DMS114 treated with DMSO at 0.1 percent for 48 hours (cell line): ENCODE measurements at regions not wholly inside any gene's neighbourhood (a gene's known extent, or its start where the extent isn't known, plus 50 kb on each side); places are given as distances from the start of the nearest gene placed in this dataset.
"Not testable (repeated sequence)": the region's sequence is repeated elsewhere in the genome, so short reads cannot be mapped to it uniquely, and the experiment has no call there.

ENCODE experiments used
- DNase-seq: peaks from one replicate; lab custom pipeline; 2025; ENCODE audit not compliant: unreplicated experiment; lab: John Stamatoyannopoulos, UW

DNA sequence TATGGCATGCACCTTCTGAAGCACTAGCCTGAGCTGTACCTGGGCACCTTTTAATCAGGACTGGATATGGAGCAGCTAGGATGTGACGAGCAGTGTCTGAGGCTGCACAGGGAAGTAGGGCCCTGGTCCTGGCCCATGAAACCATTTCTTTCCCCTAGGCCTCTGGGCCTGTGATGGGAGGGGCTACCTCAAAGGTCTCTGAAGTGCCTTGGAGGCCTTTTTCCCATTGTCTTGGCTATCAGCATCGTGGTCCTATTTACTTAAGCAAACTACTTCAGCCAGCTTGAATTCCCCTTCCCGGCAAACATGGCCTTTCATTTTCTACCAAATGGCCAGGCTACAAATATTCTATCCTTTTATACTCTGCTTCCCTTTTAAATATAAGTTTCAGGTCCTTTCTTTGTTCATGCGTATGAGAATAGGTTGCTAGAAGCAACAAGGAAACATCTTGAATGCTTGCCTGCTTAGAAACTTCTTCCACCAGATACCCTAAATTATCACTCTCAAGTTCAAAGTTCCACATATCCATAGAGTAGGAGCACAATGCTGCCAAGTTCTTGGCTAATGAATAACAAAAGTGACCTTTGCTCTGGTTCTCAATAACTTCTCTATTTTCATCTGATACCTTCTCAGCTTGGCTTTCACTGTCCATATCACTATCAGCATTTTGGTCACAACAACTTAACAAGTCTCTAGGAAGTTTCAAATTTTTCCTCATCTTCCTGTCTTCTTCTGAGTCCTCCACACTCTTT is 673.1 kb downstream of the HTR1B start:
- DNase-seq = no peak

DNA sequence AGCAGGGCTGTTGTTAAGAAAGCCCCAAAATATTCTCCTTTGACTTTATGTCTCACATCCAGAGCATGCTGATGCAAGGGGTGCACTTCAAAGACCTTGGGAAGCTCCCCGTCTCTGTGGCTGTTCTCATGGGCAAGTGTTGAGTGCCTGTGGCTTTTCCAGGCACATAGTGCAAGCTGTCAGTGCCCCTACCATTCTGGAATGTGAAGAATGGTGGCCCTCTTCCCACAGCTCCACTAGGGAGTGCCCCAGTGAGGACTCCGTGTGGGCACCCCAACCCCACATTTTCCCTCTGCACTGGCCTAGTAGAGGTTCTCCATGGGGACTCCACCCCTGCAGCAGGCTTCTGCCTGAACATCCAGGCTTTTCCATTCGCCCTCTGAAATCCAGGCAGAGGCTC is 673.7 kb downstream of the HTR1B start:
- no peak for DNase-seq

DNA sequence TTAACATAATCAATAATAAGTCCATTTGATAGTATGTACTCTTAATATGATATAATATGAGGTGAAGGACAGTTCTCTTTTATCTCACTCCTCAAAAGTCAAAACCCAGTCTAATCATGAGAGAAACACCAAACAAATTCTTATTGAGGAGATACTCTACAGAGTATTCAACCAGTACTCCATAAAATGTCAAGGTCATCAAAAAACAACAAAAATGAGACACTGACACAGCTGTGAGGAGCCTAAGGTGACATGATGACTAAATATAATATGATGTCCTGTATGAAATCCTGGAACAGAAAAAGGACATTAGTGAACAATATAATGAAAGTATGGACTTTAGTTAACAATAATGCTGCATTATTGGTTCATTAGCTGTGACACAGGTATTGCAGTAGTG is 675.1 kb downstream of the HTR1B start:
- no peak for DNase-seq

DNA sequence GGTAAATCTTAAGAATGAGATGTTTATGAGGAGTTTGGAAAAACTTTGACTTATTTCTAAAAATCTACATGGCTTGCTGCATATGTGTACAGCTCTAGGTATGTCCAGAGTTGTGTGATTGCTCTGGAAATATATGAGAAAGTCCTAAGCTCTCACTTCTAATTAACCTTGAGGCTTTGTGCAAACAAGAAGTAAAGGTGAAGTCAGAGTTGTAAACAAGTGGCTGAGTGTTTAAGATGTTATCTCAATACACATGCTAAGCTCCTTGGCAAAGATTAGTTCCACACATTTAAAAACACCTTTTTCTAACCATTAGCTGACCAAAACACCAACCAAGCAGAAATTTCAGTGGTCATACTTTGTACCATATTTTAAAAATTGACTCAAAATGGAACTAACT is 684.2 kb downstream of the HTR1B start:
- DNase-seq = no peak

DNA sequence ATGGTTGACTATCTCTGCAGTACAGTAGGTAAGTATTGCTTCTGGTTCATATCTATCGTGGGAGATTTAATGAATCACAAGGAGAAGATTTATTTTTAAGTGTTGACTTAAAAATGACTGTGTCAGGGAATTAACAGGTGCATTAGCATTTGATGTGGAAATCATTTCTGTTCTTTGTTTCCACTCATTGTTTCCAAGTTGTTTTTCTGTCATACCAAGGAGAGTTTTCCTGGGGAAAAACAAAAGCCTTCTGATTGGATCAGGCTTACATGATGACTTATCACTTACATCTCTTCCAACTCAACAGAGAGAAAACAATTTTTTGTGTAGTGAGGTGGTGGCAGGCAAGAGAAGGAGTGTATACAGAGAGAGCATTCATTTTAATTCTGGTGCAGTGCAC is 686.4 kb downstream of the HTR1B start:
- no peak for DNase-seq

DNA sequence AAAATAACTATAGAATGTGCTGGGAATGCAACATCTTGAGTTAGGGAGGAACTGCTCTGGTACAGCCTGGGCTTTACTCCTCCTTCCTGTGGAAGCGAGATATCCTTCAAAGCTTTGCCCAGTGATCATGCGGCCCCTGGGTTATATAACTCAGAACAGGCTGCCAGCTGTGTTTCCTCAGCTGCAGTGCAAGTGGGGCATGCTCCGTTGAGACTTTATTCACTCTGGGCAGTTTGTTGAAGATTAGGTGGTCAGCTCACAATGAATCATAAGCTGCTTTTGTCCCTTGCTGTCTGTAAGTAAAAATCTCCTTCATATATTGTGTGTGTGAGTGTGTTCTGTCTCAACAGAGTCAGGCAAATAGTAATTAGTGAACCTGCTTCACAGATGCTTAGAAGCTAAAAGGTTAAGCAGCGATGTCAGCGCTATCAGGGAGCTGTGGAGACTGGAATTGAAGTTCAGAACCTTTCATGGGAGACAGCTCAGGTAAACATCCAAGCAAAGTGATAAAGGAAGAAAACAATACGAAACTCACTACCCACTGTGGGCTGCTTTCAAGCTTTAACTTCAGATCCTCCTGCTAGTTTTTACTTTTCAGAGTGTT is 688.4 kb downstream of the HTR1B start:
- DNase-seq = no peak

DNA sequence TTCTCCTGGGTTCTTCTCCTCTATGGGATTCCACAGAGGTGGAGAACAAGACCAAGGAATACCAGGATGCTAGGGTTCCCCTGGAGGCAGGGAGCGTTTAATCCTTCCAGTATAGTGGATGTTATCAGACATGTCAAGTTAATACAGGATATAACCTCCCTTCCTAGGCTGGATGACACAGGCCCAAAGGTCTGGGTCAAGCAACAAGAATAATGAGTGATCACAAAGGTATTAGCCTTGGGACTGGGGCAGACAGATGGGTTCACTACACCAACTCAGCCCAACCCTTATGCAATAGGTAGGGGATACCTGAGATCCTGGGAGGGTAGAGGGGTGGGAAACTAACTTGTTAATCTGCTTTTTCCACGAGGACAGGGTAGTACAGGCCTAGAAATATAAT is 690.3 kb downstream of the HTR1B start:
- no peak for DNase-seq

DNA sequence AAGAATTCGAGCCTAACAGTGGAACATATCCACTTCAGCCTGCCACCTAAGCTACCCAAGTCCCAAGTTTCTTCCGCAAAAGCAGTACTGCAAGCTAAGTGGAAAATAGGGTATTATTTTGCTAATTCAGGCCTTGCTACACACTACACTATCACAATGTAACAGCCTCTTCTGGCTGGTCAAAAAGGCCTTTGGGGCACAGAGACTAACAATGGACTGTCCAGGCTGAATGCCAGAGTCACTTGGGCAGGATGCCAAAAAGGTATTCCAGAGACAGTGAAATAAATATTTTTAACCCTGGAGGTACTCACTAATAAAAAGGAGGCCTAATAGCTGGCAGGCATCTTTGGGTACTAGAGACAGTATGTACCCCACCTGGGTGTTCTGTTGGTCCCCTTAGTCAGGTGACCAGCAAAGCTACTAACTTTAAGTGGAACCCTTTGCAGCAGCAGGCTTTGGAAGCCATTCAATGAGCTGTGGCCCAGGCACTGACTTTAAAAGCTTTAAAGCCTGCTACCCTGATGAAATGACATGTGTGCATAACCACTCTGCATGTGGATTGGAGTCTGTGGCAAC is 692.1 kb downstream of the HTR1B start:
- no peak for DNase-seq

DNA sequence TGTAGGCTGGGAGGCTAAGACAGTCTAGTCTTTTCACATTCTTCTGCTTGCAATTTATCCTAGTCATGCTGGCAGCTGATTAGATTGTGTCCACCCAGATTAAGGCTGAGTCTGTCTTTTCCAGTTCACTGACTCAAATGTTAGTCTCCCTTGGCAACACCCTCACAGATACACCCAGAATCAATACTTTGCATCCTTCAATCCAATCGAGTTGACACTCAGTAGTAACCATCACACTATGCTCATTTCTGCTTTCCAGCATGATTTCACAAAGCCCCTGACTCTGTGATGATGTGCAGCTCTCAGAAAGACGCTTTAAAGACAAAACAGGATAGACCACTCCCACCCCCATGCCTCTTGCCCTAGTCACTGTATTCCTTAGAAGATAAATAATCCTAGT is 693.0 kb downstream of the HTR1B start:
- DNase-seq = no peak

DNA sequence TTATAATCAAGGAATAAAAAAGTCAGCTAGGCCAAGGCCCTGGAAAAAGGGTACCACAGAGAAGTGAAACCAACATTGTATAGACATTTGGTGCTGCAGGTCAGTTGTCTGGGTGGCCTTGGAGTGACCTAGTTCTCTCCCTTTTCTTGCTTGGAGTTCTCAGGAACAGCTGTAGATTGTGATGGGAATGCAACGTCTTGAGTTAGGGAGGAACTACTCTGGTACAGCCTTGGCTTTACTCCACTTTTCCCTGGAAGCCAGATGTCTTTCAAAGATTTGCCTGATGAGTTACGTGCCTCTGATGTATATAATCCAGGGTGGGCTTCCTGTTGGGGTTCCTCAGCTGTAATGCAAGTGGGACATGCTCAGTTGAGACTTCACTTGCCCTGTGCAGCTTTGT is 694.7 kb downstream of the HTR1B start:
- no peak for DNase-seq

DNA sequence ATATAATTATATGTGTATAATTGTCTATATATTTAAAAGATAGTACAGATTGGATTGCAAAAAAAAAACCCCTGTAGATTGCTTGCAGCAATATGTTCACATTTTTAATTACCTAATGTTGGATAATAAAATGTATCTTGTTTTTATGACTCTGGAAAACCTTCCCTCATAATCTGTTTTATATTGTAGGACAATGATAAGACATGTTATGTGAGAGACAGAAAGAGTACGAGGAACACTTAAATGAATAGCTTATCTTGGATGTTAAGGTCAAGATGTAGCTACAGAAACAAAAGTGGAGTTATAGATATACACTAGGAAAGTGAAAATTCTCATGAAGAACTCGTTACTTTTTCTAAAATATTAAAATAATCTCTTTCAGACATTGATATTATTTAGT is 691.6 kb upstream of the IMPG1 start:
- no peak for DNase-seq

DNA sequence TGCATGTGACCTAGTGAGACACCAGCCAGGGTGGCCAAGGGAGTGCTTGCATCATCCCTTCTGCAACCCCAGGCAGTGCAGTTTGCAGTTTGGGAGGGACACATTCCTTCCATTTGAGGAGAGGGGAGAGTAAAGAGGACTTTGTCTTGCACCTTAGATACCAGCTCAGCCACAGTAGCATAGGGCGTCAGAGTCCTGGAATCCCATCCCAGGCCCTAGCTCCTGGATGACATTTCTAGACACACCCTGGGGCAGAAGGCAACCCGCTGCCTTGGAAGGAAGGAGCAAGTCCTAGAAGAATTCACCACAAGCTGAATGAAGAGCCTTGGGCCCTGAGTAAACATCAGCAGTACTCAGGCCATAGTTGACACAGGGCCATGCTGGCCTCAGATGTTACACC is 680.4 kb upstream of the IMPG1 start:
- DNase-seq = no peak

DNA sequence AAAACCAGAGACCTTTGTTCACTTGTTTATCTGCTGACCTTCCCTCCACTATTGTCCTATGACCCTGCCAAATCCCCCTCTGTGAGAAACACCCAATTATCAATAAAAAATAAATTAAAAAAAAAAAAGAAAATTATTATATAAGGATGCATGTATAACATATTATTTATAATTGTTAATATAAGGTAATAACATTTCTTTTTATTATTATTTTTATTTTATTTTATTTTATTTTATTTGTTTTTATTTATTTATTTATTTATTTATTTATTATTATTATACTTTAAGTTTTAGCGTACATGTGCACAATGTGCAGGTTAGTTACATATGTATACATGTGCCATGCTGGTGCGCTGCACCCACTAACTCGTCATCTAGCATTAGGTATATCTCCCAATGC is 672.9 kb upstream of the IMPG1 start:
- not testable (repeated sequence) for DNase-seq

DNA sequence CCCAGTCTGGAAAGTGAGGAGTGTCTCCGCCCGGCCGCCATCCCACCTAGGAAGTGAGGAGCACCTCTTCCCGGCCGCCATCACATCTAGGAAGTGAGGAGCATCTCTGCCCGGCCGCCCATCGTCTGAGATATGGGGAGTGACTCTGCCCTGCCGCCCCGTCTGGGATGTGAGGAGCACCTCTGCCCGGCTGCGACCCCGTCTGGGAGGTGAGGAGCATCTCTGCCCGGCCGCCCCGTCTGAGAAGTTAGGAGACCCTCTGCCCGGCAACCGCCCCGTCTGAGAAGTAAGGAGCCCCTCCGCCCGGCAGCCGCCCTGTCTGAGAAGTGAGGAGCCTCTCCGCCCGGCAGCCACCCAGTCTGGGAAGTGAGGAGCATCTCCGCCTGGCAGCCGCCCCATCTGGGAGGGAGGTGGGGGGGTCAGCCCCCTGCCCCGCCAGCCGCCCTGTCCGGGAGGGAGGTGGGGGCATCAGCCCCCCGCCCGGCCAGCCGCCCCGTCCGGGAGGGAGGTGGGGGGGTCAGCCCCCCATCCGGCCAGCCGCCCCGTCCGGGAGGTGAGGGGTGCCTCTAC is 671.8 kb upstream of the IMPG1 start:
- not testable (repeated sequence) for DNase-seq

DNA sequence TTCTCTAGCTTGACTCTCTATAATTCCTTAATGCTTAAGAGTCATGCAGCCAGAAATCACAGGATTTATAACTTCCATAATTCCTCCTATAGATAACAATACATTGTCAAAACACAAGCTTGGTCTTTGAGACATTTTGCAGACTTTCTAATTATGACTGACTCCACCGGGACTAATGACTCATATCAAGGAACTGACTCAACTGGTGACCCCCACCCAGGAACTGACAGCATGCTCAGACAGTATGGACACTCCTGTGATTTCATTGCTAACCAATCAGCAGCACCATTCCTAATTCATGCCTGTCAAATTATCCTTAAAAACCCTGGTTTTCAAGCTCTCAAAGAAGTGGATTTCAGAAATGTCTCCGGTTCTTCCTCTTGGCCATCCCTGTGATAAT is 670.5 kb upstream of the IMPG1 start:
- no peak for DNase-seq

DNA sequence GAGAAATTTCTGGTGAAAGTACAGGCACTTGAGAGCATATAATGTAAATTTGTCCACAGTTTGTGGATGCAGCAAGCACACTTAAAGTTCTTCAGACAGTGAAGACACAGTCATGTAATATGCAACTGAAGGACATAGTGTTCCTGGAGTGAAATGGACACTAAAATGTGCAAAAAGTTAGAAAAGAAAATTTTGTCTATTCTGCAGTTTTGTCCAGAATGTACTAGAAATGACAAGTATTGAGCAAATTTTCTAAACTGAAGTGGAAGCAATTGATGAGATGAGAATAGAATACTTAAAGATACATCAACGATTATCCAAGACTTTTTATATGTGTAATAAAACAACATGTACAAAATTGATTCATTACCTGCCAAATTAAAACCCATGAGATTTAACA is 647.0 kb upstream of the IMPG1 start:
- DNase-seq = no peak

DNA sequence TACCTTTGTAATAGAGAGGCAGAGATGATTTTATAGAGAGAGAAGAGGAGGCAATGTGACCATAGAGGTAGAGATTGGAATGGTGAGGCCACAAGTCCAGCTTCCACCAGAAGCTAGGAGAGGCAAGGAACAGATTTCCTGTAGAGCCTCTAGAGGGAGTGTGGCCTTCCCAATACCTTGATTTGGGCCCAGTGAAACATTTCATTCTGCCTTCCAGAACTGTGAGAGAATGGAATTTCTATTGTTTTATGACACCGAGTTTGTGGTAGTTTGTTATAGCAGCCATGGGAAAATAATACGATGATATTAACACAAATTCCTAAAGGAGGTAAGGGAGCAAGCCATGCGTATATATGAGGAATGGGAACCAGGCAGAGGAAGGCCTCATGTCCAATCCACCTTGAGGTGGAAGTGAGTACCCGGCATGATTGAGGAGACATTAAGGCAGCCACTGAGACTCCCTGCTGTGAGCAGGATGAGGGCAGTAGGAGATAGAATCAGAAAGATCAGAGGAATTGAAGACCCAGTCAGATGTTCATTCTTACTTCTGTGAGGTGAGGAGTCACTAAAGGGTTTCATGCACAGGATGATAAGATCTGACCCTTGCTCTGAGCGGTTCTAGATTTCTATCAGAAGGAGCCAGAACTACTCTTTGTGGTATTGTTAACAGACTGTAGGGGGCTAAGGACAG is 636.3 kb upstream of the IMPG1 start:
- DNase-seq = no peak

DNA sequence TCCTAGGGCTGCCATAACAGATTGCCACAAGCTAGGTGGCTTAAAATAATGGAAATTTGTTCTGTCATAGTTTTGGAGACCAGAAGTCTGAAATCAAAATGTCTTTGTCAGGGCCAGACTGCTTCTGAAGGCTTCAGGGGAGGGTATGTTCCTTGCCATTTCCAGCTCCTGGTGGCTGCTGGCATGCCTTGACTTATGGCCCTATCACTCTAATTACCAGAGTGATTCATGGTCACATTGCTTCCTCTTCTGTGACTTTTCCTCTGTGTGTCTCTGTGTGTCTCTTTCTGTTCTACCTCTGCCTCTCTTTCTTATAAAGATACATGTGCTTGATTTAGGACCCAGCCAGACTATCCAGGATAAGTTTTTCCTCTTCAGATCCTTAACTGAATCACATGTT is 635.2 kb upstream of the IMPG1 start:
- DNase-seq = no peak

DNA sequence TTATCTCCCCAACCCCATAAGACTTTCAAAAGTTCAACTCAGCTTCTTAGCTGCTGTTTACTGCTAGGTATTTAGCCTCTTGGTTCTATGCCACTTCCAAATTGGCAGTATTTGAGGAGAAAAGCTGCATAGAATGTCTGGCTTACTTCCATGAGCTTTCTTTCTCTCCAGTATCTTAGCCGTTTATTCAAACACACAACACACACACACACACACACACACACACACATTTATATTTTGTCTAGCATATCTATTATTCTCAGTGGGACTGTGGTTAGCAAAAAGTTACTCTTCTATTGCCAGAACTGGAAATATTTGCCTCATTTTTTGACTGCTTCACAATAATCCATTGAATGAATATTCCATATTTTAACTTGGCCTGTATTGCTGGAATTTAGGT is 634.2 kb upstream of the IMPG1 start:
- no peak for DNase-seq

DNA sequence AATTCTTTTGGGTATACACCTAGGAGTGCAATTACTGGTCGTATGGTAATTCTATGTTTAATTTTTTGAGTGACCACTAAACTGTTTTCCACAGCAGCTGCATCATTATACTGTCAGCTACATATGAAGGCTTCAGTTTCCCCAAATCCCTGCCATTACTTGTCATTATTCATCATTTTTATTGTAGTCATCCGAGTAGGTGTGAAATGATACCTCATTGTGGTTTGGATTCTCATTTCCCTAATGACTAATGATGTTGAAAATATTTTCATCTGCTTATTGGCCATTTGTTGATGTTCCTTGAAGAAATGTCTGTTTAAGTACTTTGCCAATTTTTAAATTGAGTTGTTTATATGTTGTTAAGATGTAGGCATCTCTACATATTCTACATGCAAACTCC is 633.6 kb upstream of the IMPG1 start:
- no peak for DNase-seq

DNA sequence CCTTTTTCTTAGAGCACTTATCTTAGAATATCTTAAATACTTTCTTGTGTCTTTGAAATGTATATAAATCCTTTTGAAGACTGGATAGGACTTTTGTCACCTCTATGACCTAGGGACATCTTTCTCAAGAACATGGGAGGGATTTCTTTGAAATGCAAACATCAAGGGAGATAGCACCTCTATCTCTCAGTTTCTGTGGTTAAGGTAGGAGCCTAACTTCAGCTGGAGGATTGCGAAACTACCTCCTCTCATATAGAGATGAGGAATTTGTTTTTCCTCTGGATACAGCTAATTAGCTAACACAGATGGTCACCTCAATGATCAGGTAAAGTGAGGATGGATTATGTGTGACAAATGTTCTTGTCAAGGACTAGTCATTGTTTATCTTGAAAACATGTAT is 631.3 kb upstream of the IMPG1 start:
- no peak for DNase-seq

DNA sequence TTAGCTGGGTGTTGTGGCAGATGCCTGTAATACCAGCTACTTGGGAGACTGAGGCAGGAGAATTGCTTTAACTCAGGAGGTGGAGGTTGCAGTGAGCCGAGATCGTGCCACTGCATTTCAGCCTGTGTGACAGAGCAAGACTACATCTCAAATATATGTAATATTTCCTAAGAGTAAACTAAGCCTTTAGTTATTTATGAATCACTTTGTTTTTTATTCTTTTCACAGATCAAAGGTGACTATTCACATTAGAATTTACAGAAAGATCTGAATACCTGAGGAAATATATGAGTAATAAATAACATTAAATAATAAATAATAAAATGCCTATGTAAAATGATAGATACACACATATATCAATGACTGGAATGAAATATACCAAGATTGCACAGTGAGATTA is 630.8 kb upstream of the IMPG1 start:
- DNase-seq = no peak
